Left renal cortex interstitium (tissue), 4 donors: ENCODE measurements at regions not wholly inside any gene's neighbourhood (a gene's known extent, or its start where the extent isn't known, plus 50 kb on each side); places are given as distances from the start of the nearest gene placed in this dataset.
A peak's percentile ranks its signal among the peaks of the same experiment; 100 is the strongest.
"Not testable (repeated sequence)": the region's sequence is repeated elsewhere in the genome, so short reads cannot be mapped to it uniquely, and the experiment has no call there.

Experiments
- DNase-seq, 4 donors: peaks; one replicate each; pipeline ENCODE4 v3.0.0-alpha.2; 2013; ENCODE audit warnings: low read depth in 4 of 4, low spot score in 2 of 4, missing footprints in 1 of 4

DNA sequence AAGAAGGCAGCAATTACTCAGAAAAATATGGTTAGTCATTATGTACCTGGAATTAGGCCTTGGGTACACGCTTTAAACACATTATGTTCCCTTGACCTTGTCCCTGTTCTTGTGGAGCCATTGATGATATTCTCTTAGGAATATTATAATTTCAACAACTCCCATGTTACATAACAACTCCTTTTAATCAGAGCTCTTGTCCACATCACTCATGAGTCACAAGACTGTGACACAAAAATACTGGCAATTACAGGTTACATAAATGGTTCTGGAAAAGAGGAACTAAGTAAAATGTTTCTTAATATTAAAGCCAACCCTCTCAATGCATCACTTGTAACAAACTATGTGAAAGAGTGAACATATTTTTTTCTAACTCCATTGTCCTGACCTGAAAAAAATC lies 143.8 kb upstream of the PCLO start:
- no peak for DNase-seq

DNA sequence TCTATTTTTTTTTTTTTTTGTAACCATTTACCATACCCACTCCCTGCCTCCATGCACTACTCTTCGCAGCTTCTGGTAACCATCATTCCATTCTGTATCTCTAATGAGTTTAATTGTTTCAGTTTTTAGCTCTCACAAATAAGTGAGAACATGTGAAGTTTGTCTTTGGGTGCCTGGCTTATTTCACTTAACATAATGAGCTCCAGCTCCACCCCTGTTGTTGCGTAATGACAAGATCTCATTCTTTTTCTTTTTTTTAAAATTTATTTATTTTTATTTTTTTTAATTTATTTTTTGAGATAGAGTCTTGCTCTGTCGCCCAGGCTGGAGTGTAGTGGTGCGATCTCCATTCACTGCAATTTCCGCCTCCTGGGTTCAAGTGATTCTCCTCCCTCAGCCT lies 142.3 kb upstream of the PCLO start:
- no peak for DNase-seq

DNA sequence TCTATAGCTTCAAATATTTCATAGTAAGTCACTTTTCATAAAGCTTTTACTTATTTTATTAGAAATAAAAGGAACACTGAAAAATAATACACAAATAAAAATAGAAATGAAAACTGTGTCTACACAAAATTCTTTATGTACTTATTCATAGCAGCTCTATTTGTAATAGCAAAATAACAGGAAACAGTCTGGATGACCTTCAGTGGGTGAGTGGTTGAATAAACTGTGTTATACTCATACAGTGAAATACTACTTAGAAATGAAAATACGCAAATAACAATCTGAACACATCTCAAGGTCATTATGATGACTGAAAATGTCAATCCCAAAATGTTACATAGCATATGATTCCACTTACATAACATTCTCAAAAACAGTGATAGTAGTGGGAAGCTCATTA lies 138.7 kb upstream of the PCLO start:
- no peak for DNase-seq

DNA sequence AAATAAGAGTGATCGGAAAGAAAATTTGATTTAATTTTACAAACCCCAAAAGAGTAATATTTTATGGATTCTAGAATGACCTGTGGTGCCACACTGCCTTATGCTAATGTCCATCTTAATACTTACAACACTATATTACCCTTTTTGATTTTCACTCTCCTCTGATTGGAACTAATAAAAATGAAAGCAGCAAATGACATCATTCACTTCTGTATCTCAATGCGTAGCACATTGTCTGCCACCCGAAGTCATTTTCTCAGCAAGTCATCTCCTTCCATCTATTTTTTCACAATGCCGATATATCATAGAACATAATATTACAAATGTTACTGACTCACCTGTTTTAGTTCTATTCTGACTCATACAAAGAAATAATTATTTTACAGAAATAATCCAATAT lies 127.5 kb upstream of the PCLO start:
- no peak for DNase-seq

DNA sequence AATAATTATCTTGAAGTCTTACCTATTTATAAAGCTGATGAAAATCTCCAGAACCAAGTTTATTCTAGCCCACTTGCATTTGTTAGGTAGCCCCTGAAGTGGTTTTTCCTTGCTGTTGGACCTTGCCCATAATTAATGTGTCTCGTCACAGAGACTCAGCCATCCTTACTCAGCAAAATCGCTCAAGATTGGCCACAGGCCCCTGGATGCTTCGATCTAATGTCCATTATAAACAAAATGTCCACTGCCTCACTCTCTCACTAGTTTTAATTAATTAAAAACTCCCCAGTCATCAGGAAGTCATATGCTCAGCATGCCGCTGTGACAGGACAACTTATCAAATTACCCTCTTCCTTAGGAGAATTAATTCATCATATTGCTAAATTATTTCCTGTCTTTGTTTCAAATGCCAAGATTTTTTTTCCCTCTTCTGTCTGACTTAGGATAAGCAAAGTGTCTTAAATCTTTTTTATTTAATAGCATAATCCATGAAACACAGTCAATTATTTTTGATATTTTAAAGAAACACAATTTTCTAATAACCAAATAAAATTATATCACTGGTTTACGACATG lies 126.8 kb upstream of the PCLO start:
- DNase-seq, result no peak

DNA sequence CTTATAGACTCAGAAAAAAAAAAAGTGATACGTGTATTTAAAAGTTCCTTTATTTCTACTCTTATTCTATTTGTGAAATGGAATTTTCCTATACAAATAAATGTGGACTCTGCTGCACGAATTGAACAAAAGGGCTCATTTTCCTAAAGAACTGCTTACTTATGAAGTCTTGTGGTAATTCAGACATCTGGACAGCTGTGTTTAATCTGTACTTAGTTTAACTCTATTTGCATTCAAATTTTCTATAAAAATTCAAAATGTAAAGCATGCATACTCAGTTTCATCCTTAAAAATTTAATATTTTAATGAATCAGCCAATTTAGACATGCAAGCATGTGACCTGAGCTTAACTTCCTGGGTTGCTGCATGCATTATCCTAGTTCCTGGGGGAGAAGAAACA lies 118.0 kb upstream of the PCLO start:
- DNase-seq, result no peak

DNA sequence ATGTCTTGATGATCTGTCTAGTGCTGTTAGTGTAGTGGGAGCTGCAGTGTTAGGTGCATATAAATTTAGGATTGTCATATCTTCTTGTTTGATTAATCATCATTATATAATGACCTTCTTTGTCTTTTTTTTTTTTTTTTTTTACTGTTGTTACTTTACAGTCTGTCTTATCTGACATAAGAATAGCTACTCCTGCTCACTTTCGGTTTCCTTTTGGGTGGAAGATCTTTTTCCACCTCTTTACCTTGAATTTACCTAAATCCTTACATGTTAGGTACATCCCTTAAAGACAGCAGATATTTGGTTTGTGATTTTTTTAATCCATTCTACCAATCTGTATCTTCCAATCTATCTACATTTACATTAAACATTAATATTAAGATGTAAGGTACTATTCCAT lies 113.6 kb upstream of the PCLO start:
- no peak for DNase-seq

DNA sequence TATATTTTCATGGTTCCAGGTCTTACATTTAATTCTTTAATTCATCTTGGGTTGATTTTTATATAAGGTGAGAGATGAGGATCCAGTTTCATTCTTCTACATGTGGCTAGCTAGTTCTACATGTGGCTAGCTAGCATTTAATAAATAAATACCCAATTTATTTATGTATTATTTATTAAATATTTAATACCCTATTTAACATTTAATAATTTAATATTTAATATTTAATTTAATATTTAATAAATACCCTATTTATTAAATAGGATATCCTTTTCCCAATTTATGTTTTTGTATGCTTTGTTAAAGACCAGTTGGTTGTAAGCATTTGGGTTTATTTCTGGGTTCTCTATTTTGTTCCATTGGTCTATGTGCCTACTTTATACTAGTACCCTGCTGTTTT lies 111.0 kb upstream of the PCLO start:
- DNase-seq, result no peak

DNA sequence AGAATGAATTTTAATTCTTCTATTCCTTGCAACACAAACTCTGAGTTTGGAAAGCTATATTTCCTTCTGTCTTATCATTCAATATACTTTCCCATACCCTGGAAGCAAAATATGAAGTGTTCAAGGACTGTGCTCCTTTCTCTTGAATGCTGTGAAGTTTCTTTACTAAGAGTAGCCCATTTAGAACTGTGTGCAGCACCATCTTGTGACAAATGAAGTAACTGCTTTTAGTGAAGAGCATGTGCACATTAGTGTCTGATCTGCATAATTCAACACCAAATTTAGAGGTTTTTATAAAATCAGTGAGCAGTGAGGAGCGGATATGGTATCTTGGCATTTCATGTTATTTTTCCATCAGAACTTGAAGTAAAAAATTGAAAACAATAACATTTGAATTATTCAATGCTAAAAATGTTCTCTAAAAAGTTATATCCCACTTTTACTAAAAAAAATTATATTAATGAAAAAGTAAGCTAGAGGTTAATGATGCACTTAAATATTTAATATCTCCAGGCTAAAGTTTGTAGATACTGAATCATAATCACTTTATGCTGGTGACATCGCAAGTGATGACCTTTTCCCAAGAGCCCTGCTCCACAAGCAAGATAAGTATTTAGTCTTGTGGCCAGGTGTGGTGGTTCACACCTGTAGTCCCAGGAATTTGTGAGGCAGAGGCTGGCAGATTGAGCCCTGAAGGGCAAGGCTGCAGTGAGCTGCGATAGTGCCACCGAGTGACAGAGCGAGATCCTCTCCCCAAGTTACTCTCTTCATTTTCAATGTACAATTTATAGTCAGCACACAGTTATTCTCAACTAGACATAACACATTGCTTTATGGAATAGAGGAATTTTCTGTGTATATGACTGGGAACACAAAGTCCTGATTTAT lies 108.8 kb upstream of the PCLO start:
- DNase-seq, result peak in 2 of 4 donors; percentile 8 to 28

DNA sequence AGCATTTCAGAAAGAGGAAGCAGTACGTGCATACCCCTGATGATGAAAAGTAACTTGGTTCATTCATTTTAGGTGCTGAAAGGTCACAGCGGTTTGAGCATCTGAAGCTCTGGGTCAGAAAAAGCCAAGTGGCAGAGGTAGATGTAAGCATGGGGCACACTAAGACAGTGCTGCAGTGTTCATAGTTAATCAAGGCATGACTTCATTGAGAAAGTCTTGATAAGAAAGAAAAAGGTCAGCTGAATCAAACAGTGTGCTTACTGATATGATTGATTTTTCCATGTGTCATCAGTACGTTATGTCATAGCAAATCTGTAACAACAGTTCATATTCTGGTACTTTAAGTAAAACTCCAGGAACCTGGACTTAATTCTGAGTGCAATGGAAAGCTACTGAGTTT lies 107.7 kb upstream of the PCLO start:
- DNase-seq, result no peak

DNA sequence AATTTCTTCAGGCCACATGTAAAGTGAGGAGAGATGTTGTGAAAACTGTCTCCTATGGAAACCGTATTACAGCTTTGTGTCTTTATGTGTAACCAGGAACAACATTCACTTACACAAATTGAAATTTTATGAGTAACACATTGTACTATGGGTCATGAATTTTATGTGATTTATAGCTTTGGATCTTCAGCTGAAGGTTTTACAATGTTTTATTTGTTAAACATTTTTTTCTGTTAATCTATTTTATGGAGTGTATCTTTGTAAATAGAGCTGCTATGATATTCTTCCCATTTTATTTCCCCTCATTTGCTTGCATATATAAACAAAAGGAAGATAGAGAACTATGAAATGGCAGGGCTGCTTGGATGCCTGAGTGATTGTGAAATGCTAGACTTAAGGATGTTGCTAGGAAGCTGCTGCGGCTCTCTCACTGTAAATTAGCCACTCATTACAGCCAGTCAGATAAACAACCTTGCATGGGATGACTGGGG lies 104.5 kb upstream of the PCLO start:
- peak; percentile 14 to 53 (median 44) for DNase-seq

DNA sequence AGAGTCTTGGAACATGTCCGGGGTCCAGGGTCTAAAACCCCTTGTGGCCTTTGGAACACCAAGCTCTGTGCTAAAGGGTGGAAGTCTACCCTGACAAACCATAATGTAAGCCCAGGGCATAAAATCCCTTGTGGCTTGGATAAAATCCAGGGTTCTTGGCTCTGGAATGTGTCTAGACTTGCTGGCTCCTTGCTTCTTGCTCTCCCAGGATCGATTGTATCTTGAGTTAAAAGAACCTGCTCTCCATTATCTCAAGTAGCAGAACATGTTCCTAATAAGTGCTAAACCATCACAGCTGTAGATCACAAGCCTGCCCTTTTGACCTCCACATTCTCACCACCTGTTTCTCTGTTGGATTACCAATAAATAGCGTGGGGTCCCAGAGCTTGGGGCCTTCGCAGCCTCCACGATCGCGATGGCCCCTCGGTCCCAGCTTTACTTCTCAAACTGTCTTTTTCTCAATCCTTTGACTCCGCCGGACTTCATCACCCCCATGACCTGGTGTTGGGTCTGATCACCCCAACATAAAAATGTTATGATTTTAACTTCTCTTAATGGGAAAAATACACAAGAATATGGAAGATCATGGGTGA lies 100.9 kb upstream of the PCLO start:
- DNase-seq, result not testable (repeated sequence)

DNA sequence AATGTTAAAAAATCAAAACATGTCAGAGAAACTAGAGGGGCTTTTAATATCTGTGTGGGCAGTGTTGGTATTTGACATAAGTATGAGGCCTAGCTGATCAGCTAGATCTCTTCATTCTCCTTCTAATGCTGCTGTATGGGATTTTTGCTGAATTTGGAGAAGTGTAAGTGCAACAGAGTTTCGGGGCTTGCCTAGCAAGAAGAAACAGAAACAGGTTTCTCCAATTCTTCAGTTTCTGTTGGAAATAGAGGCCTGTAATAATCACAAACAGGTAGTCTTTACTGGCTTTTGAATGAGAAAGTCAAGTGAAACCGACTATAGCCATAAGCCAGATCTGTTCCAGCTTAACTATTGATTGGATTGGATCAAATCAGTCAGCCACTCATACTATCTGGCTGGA lies 96.4 kb upstream of the PCLO start:
- no peak for DNase-seq

DNA sequence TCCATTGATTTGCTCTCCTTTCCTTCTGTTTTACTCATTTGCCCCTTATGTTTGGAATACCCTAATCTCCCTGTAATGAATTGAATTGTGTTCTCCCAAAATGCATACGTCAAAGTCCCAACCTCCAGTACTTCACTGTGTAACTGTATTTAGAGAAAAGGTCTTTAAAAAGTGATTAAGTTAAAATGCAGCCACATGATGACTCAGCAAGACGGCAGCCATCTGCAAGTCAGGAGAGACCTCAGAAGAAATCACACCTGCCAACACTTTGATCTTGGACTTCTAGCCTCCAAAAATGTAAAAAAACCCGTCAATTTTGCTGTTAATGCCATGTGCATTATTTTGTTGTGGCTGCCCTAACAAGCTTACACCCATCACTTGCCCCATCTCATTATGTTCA lies 85.3 kb upstream of the PCLO start:
- no peak for DNase-seq

DNA sequence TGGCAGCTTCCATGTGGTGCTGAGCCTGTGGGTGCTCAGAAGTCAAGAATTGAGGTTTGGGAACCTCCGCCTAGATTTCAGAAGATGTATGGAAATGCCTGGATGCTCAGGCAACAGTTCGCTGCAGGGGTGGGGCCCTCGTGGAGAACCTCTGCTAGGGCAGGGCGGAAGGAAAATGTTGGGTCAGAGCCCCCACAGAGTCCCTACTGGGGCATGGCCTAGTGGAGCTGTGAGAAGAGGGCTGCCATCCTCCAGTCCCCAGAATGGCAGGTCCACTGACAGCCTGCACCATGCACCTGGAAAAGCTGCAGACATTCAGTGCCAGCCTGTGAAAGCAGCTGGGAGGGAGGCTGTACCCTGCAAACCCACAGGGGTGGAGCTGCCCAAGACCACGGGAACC lies 56.5 kb upstream of the PCLO start:
- DNase-seq, result not testable (repeated sequence)

DNA sequence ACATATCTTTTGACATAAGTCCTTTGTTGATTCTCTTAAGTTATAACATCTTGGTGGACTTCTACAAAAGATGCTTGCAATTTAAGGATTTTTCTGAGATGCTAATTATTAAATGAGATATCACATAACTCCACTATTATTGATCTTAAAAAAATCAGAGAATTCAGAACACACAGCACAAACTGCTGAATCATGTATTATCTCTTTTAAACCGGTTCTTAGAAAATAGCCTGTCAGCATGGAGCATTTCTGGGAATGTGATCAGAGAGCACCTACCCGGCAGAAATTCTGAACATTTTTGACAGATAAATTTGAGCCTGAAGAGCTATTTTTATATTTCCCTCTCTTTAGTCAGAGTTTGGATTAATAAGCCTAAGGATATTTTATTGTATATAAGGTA lies 50.2 kb upstream of the PCLO start:
- DNase-seq, result no peak
